DMS53 treated with DMSO at 0.1 percent for 48 hours (cell line): ENCODE measurements at regions not wholly inside any gene's neighbourhood (a gene's known extent, or its start where the extent isn't known, plus 50 kb on each side); places are given as distances from the start of the nearest gene placed in this dataset.
"Not testable (repeated sequence)": the region's sequence is repeated elsewhere in the genome, so short reads cannot be mapped to it uniquely, and the experiment has no call there.

Experiments
- DNase-seq: peaks from one replicate; lab custom pipeline; 2025; ENCODE audit not compliant: unreplicated experiment; lab: John Stamatoyannopoulos, UW

GRCh38 chr2:7516484-7517063, 599.4 kb downstream of the RNF144A start:
- no peak for DNase-seq

- no peak for DNase-seq
These were observed 599.9 kb downstream of the RNF144A start for GRCh38 chr2:7517088-7517487.

GRCh38 chr2:7517851-7518250, 600.6 kb downstream of the RNF144A start:
- no peak for DNase-seq

- no peak for DNase-seq
These were observed 606.4 kb downstream of the RNF144A start for GRCh38 chr2:7523481-7524120.

- DNase-seq: no peak
These were observed 607.0 kb downstream of the RNF144A start for GRCh38 chr2:7524195-7524594.

GRCh38 chr2:7525746-7526145, 608.5 kb downstream of the RNF144A start:
- DNase-seq: no peak

- DNase-seq: no peak
These were observed 610.0 kb downstream of the RNF144A start for GRCh38 chr2:7527165-7527722.

- peak; percentile 14 for DNase-seq
These were observed 612.8 kb downstream of the RNF144A start for GRCh38 chr2:7530001-7530400.

GRCh38 chr2:7539077-7539476, 621.9 kb downstream of the RNF144A start:
- no peak for DNase-seq

- no peak for DNase-seq
These were observed 622.5 kb downstream of the RNF144A start for GRCh38 chr2:7539760-7540159.

GRCh38 chr2:7552825-7553570, 635.8 kb downstream of the RNF144A start:
- no peak for DNase-seq

GRCh38 chr2:7555260-7555659, 638.0 kb downstream of the RNF144A start:
- no peak for DNase-seq

GRCh38 chr2:7557376-7557775, 640.2 kb downstream of the RNF144A start:
- DNase-seq: no peak

- no peak for DNase-seq
These were observed 642.6 kb downstream of the RNF144A start for GRCh38 chr2:7559791-7560190.

GRCh38 chr2:7566382-7566881, 649.2 kb downstream of the RNF144A start:
- DNase-seq: no peak

GRCh38 chr2:7567116-7567515, 649.9 kb downstream of the RNF144A start:
- DNase-seq: not testable (repeated sequence)

- no peak for DNase-seq
These were observed 650.4 kb downstream of the RNF144A start for GRCh38 chr2:7567646-7568045.

GRCh38 chr2:7570247-7570646, 653.0 kb downstream of the RNF144A start:
- no peak for DNase-seq

GRCh38 chr2:7571701-7572100, 654.5 kb downstream of the RNF144A start:
- no peak for DNase-seq

GRCh38 chr2:7572450-7572849, 655.2 kb downstream of the RNF144A start:
- no peak for DNase-seq

- DNase-seq: no peak
These were observed 656.1 kb downstream of the RNF144A start for GRCh38 chr2:7573166-7573825.
